ENCODE measurements at regions not wholly inside any gene's neighbourhood (a gene's known extent, or its start where the extent isn't known, plus 50 kb on each side); places are given as distances from the start of the nearest gene placed in this dataset.

DNA sequence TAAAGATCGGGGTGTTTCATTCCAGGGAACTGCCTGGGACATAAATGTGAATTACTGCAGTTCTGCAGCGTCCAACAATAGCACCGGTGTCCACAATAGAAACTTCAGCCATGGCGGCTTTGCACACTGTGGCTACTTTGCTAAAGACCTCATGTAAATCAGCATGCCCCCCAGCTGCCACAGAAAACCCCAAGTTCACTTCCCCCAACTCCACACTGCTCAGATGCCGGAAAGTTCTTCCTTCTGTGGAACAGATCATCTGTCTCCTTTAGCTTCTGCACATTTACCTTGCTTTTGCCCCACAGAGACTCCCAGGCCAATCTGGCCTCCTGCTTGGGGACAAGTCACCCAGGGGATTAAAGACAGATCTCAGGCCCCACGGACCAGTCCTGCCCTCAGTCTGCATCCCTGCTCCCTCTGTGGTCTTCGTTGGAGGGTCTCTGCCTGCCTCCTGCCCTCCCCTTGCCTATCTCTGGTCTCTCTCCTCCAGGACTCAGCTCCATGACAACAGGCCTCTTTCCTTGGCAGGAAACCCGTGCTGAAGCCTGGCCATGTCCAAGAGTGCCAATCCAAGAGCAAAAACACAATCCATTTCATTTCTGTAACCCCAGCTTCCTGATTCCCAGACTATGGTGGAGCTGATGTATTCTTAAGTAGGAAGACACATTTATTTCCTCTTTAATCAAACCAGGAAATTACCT is 403.2 kb downstream of the RPS24 start:
- TF ChIP-seq, protein P1, sequence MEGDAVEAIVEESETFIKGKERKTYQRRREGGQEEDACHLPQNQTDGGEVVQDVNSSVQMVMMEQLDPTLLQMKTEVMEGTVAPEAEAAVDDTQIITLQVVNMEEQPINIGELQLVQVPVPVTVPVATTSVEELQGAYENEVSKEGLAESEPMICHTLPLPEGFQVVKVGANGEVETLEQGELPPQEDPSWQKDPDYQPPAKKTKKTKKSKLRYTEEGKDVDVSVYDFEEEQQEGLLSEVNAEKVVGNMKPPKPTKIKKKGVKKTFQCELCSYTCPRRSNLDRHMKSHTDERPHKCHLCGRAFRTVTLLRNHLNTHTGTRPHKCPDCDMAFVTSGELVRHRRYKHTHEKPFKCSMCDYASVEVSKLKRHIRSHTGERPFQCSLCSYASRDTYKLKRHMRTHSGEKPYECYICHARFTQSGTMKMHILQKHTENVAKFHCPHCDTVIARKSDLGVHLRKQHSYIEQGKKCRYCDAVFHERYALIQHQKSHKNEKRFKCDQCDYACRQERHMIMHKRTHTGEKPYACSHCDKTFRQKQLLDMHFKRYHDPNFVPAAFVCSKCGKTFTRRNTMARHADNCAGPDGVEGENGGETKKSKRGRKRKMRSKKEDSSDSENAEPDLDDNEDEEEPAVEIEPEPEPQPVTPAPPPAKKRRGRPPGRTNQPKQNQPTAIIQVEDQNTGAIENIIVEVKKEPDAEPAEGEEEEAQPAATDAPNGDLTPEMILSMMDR (conservative IDR thresholded peaks at IDR 0.05; ENCODE audit: low read depth, low read length), result no peak
- TF ChIP-seq EZH2phosphoT487 (IDR thresholded peaks at IDR 0.05; ENCODE audit: borderline replicate concordance, low read length), result no peak

All from PC-3 (cell line).